Stimulated activated CD4-positive, alpha-beta T cell treated with anti-CD3 and anti-CD28 coated beads, Interleukin-15, amount 100 ng/mL, for 1 hour (primary cell): ENCODE measurements at regions not wholly inside any gene's neighbourhood (a gene's known extent, or its start where the extent isn't known, plus 50 kb on each side); places are given as distances from the start of the nearest gene placed in this dataset.
"Not testable (repeated sequence)": the region's sequence is repeated elsewhere in the genome, so short reads cannot be mapped to it uniquely, and the experiment has no call there.

Experiments
- DNase-seq, 2 donors: peaks; one replicate each; pipeline ENCODE4 v3.0.0-alpha.2; 2020; ENCODE audit warnings: low read depth in 1 of 2, low spot score in 1 of 2

DNA sequence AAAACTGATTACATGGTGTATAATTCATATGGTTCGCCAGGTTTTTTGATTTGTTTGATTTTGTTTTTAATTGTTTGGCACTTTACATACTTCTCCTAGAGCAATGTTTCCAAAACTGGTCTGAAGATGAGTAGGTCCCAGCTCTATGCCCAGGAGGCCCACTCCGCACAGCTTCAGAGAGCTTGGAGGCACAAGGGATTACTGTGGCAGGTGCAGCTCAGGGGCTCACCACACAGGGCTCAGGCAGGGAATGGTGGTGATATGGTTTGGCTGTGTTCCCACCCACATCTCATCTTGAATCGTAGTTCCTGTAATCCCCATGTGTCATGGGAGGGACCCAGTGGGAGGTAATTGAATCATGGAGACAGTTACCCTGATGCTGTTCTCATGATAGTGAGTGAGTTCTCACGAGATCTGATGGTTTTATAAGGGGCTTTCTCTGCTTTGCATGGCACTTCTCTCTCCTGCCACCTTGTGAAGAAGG is 296.6 kb downstream of the MED10 start:
- DNase-seq = no peak

DNA sequence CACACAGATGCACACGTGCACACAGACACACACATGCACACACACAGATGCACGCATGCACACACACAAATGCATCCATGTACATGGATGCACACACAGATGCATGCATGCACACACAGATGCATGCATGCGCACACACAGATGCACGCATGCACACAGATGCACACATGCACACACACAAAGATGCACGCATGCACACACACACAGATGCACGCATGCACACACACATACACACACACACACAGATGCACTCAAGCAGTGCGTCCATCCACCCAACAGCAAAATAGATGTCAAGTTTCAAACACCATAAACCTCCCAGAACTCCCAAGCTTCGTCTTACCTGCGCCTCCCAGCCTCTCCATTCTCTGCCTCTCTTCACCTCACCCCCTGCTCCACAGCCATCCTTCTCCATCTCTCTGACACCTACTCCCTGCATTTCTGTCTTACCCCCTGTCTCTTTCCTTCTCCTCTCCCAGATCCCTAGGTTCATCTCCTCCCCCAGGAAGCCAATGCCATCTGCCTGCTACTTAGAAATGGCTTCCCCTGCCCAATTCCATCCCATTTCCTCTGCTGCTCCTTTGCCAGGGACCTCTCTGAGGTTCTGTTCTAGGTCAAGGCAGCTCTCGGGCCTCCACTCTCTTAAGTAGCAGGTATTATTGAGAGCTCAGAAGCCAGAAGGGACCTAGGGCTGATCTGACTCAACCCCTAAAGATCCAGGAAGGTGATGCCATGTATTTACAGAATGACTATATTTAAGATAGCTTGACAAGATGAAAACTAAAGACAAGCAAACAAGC is 297.2 kb downstream of the MED10 start:
- no peak for DNase-seq

DNA sequence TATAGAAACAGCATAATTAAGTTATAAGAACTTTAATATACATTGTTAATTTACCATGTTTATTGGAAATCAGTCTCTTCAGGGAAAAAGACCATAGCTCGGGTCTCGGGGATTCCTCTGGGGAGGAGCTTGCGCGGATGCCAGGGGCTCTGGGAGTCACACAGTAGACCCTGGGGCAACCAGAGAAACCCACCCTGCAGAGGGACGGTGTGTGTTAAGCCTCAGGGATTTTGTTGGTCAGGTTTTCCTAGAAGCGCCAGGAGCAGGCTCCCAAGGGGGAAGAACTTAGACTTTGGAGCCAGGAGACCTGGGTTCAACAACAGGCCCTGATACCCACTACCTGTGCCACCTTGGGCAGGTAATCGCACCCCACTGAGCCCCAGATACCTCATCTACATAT is 297.9 kb downstream of the MED10 start:
- DNase-seq = no peak

DNA sequence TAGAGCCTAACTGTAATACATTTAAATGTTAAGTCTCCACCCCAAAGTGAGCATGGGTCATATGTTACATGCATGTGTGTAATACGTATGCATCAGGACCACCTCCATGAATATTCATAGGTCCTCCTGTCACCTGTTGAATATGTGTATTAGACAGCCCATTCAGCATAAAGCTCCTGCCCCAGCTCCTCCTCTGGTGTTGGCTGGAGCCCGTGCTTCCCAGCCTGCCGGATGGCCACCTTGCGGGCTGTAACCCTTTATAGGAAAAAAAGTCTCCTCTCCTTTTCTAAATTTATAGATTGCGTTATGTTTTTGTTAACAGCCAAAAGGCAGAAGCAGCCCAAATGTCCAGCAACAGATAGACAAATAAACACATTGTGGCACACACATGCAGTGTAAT is 299.5 kb downstream of the MED10 start:
- DNase-seq = no peak

DNA sequence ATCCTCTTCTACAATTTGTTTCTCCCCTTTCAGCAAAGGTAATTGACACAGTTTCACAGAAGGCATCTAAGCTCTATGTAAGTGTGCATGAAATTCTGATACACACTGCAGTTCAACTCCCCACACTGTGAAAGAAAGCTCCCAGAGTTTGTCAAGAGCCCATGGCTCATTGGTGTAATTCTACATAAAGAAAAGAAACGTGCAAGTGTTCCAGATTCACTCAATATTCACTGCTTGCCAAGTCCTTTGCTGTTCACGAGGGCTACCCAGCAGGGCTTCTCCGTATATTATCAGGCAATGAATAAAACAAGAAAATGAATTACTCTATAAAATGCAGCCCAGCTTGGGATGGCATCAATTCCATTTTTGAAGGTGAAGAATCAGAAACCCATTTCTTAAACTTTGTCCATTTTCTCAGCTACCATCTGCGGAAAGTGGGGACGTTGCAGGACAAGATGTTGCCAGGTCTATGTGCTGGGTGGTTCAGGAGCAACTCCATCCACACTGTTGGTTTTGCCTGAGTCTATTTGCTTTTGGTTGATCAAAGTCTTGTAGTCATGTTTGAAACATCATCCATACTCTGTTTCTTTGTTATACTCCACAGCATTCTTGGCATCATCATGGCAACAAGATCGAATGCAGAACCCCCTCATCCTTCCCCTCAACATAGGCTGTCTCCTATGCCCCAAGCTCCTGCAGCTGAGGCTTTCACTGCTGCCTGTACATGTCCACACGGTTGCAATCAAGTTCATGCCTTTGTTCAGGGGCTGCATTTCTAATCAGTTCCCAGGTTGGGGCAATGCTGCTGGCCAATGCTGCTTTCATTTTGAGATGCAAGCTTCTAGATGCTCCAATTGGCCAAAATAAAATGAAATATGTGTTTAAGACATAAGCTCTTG is 301.8 kb downstream of the MED10 start:
- no peak for DNase-seq

DNA sequence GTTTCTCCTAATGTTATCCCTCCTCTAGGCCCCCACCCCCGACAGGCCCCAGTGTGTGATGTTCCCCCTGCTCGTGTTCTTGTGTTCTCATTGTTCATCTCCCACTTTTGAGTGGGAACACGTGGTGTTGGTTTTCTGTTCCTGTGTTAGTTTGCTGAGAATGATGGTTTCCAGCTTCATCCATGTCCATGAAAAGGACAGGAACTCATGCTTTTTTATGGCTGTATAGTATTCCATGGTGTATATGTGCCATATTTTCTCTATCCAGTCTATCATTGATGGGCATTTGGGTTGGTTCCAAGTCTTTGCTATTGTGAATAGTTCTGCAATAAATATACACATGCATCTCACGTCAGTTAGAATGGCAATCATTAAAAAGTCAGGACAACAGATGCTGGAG is 305.9 kb downstream of the MED10 start:
- not testable (repeated sequence) for DNase-seq

DNA sequence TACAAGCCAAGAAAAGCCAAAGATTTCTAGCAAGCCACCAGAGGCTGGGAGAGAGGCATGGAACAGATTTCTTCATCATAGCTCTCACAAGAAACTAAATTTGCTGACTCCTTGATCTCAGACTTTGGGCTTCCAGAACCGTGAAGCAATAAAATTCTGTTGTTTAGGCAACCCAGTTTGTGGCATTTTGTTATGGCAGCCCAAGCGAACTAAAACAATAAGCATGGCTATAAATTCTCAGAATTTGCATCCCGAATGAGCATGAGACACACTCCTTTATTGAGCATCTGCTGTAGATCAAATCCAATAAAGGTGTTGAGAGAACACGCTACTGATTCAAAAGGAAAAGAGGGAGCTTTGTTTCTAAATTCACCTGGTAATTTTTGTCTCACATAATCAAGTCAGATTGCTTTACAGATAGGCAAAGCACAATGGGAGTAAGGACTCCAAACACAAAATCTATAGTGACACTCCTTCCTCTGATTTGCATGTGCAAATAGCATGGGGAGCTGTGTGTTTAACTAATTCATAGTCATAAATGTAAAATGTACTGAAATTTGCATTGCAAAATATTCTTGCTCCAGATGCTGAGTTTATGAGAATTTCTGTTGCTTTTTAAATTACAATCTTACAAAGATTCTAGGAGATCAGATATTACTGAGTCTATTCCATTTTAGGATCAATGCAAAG is 308.7 kb downstream of the MED10 start:
- DNase-seq = no peak

DNA sequence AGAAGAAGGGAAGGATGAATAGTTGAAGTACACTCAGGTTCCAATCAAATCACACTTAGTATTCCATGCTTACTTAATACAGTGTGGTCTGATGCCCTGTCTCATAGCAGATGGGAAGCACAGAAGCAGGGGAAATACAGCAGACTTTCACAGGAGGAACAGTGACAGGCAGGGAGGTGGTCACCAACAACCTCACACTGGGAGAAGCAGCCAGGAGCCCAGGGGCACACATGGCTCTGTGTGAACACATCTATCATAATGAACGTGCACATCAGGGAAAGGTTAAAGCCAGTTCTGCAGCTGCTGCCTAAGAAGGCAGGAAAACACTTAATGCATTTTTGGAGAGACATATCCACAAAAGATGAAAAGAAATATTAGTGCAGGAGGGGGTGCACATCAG is 312.3 kb downstream of the MED10 start:
- DNase-seq = no peak

DNA sequence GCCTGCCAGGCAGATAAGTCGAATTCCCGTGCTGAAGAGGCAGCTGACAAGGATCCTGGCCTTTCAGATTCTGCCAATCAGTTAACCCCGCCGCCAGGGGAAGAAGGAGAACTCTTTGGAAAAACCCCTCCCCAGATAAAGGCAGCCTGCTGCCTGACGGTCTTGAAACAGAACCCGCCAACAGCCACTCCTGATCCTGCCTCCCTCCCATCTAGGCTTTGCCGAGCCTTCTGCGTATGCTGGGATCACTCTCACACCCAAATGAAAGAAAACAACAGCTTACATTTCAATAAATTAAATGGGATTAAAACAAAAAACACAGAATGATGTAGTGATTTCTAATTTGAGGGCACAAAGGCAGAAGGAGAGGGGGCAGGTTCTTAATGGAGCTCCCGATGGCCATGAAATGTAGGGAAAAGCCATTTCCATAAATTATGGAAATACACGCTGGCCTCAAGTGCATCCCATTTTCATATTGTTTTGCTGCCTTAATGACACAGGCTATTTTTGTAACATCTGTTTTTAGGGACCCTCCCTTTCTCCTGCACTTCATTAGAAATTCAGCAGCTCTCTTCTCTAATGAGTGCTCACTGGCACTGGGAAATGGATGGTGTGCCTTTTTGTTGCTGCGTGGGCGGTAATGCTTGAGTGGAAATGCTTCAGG is 319.1 kb downstream of the MED10 start:
- DNase-seq = no peak

DNA sequence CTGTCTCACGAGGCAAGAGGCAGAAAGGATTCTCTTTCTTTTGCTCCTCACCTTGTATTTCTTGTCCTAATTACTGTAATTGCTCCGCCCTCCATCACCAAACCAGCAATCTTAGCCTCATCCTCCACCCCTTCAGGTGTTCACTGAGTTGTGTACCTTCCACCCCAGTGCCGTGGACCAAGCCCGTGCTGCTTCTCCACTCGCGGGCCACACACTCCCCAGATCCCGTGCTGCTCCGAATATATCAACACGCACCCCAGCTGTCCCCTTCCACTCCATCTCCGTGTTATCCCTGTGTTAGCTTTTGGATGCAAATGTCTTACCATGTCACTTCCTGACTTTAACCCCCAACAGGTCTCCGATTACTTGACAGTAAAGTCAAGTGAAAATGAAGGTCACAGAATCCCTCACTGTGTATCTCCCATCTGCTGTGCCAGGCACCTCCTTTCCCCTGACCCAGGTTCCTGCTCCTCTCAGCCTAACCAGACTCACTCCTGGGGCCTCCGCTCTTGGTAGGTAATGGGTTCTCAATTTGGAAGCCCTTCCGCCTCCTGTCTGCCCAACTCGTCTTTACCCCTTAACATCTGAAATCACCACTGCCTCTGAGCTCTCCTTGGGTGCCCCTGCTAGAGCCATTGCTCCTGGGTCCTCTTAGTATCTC is 320.2 kb downstream of the MED10 start:
- no peak for DNase-seq

DNA sequence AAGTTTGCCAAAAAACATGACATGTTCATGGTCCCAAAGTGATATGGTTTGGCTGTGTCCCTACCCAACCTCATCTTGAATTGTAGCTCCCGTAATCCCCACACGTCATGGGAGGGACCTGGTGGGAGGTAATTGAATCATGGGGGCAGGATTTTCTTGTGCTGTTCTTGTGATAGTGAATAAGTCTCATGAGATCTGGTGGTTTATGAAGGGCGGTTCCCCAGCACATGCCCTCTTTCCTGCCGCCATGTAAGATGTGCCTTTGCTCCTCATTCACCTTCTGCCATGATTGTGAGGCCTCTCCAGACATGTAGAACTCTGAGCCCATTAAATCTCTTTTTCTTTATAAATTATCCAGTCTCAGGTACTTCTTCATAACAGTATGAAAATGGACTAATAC is 322.1 kb downstream of the MED10 start:
- DNase-seq = no peak

DNA sequence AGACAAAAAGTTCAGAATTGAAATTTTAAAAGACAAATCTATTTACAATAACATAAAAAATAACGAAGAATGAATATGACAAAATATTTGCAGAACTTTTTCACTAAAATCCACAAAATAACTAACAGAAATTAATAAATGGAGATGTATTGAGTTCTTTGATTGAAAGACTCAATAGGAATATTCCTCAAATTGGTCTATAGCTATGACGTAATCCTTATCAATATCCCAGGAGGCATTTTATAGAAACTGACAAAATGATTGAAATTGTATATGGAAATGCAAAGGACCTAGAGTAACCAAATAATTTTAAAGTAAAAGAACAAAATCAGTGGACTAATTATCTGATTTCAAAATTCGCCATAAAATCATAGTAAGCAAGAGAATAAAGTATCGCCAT is 328.7 kb downstream of the MED10 start:
- DNase-seq = no peak

DNA sequence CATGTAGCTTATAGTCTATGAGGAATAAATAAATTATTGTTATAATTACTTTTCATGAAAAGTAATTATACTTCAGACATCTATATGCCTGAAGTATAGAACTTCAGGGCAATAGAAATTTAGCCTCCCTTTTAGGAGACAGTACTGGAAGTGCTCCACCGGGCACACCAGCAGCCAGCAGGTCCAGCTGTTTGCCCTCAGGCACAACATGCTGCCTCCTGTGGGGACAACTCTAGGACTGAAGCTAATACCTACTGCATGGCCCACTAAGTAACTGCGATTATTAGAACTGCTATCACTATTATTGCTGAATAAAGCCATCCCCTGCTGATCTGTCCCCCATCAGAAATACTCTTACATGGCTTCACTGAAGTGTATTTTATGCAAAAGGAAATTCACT is 329.6 kb downstream of the MED10 start:
- DNase-seq = no peak

DNA sequence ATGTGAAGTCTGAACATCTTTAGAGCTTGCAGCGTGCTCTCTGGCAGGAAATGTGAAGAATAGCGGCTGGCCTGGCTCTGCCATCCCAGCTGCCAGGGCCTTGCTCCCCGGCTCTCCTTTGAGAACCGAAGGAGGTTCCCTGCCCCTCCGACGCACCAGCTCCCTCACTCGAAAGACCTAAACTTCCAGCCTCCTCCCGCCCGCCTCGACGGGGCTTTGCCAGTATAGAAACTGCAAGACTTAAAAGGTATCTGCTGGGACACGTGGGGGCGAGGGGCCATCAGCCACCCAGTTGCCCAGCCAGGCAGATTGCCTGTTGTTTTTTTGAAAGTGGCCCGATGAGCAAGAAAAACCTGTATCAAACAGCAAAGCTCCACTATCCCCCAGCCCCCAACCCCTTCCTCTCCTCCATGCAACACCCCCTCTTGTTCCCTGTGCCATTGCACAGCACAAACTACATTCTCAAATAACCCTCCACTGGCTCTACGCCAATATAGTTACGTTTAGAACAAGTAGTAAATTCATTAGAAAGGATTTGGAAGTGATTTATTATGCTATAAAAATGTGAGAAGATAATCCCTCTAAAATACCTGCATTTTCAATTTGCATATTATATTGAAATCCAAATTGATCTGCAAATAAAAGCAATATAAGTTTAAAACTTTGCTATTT is 331.9 kb downstream of the MED10 start:
- no peak for DNase-seq

DNA sequence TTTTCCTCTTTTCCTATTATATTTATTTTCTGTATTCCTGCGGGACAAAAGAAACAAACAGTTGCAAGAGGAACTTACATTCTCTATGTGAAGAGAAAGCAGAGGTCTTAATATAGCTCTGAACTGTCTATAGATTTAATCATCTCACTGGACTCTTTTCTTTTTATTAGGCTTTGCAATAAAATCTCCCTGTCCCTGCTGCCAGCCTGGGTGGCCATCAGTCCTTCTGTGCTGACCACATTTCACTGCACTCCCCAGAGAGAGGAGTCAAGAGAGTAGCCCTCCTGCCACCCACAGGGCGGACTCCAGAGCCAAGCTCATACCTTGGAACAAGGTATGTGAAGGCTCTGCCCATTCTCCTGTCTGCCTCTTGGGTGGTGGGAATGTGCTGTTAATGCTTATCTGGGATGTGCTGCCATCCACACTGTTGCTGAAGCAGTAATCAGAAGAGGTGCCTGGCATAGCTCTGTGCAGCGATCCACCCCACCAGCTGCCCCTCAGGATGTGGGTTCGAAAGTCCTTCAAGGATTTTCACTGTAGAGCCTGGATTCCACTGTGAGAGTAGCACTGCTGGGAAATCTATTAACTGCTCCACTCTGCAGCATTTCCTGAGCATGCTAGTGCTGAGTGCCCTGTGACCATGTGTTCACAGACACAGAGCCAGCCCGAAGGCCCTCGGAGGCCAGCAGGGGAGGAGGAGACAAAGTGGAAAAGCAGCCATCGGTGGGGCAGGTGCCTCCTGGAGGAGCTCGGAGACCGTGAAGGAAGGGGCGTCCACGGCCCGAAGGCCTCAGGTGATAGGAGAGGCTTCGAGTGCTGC is 334.6 kb downstream of the MED10 start:
- DNase-seq = no peak

DNA sequence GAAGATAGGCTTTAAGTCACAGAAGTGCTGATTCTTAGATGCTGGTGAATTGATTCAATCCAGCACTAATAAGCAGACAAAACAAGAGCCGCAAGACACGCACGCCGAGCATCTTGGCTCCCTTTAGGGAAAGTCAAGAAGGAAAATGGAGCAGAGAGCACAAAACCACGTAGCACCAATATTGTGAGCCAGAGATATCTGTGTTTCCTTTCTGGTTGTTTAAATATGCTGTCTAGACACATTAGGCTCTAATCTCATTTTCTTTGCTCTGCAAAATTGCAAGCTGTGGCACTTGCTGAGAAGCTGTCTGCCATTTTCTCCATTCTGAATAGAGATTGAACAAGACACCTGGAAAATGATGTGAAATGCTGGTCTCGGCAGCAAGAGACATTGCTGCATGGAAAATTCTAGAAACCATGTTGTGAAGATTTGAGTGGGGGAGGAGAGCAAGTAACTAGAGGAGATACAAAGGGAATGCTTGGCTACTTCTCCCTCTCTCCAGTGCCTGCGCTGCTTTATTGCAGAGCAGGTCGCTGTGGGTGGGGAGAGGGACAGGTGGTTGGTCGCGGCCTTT is 336.3 kb downstream of the MED10 start:
- no peak for DNase-seq

DNA sequence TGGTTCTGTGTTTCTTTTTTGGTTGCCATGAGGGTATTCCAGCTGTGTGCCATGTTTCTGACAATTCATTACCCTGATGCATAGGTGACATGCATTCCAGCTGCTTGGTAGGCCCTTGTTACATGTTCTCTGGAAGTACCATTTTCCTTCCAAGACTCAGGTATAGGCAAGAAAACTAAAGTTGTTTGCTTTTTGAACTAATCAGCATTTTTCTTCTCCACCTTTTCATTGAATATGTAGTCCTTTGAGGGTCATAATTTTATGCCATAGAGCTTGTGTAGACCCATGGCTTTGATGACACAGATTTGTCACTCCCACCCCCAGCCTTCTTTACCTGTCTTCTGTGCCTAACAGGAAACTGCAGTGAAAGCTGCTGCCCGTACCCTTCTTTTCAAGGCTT is 339.2 kb downstream of the MED10 start:
- no peak for DNase-seq

DNA sequence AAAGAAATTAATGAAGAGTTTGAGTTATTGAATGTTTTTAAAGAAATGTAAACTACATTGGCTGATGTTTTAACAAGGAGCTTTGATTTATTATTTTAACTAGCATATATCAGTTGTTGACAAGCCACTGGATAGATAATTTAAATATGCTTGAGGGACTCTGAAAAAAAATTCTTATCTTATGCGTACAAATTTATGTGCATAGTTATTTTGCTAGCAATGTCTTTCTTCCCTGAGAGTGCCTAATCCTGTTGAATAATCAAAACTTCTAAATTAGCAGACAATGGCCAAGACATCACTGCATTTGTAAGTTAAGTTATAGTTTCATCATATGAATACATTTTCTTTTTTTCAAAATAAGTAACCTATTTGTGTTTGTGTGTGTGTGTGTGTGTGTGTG is 342.3 kb downstream of the MED10 start:
- DNase-seq = no peak

DNA sequence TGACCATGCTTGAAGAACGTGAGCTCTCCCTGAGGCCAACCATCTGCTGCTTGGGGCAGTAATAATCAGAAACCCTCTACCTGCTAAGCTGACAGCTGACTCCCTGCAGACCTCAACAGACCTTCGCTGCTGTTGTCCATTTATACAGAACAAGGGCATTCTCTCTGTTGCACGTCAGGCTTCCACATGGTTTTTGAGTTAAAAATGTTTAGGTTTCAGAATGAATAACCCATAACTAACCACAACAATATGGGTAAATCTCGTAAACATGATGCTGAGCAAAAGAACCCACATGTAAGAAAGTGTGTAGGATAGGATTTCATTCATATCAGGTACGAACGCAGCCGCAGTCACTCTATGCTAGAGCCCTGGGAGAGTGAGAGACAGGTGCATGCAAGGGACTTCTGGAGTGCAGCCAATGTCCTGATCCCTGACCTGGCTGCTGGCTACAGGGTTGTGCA is 348.5 kb downstream of the MED10 start:
- DNase-seq = no peak
